ENCODE measurements at regions not wholly inside any gene's neighbourhood (a gene's known extent, or its start where the extent isn't known, plus 50 kb on each side); places are given as distances from the start of the nearest gene placed in this dataset.
"Not testable (repeated sequence)": the region's sequence is repeated elsewhere in the genome, so short reads cannot be mapped to it uniquely, and the experiment has no call there.

DNA sequence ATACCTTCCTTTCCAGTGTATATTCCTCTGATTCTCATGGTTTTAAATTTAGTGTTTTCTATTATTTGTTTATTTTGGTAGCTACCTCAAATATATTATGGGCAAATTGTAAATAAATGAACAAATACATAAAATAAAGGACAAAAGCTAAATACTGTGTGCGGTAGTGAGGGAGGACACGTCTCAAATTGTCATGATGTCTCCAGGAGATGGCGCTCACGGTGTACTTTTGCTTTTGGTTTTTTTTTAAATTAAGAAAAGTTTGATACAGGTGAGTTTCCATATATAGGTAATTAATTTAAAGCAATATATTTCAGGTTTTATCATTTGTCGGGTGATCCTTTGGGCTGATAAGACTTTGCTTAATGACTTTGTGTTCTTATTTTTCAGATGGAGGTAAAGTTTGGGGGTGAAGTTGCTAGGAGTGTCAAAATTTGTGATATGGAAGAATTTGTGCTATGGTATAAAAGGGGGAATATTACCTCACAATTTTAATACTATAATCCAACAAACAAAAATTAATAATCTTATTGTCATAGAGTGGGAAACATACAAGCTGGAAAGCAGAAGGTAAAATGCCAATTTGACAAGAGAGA is 68.4 kb upstream of the TMEM229A start:
- DNase-seq = no peak

DNA sequence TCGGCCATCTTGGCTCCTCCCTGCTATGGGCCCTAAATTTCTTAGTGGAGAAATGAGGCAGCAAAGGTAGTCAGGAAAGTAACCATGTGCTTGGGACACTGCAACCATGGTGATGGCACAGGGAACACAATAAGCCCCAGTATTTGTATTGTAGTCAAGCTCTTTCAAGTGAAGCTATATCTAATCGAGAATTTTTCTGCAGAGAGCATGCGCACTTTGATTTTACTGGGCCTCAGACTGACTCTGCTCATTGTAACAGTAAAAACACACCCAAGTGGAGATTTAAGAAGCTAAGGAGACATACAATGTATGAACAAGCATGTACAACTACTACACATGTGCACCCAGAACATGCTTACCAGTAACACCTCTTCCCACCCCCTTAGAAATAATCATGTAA is 67.3 kb upstream of the TMEM229A start:
- no peak for DNase-seq

DNA sequence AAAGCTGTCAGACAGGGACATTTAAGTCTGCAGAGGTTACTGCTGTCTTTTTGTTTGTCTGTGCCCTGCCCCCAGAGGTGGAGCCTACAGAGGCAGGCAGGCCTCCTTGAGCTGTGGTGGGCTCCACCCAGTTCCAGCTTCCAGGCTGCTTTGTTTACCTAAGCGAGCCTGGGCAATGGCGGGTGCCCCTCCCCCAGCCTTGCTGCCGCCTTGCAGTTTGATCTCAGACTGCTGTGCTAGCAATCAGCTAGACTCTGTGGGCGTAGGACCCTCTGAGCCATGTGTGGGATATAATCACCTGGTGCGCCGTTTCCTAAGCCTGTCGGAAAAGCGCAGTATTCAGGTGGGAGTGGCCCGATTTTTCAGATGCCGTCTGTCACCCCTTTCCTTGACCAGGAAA is 66.7 kb upstream of the TMEM229A start:
- not testable (repeated sequence) for DNase-seq

DNA sequence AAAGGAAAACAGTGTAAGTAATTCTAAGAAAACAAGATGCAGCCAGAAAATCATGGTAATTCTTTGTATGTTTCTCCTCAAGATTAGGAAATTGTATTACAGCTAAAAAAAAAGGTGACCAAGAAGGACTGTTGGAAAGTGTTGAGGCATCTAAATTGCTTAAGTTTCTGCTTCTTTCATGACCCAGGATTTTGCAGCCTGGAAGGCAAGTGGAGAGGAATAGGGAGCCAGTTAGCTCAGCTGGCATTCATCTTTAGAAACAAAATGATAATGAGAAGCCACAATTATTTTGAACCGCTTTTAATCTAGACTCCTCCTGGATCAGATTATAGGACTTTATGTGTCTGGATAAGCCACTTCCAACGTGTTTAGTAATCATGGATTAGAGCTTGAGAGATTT is 56.8 kb upstream of the TMEM229A start:
- no peak for DNase-seq

DNA sequence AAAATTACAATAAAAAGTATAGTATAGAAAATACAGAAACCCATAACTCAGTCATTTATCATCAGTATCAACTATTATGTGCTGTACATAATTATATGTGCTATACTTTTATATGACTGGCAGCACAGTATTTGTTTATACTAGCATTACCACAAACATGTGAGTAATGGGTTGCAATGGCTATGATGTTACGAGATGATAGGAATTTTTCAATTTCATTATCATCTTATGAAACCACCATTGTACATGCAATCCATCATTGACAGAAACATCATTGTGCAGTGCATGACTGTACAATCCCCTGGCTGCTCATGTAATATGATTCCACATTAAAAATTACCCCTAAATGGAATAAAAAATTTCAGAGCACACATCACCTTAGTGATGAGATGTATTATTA is 55.7 kb upstream of the TMEM229A start:
- DNase-seq = no peak

DNA sequence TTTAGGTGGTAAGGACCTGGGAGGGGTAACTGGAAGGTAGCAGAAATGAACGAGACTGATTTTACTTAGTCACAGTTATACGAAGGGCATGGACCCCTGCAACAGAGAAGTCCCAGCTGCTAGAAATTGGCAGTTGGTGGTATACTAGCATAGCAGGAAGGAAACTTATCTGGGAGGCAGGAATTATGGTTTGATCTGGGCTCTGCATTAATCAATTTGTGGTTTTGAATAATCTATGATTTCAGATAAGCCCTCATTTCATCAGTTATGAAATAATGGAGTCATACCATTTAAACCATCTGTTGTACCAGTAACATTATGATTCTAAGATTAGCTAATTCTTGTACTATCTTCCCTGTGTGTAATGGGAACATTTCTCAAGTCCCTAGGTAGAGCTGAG is 54.0 kb upstream of the TMEM229A start:
- DNase-seq = no peak

DNA sequence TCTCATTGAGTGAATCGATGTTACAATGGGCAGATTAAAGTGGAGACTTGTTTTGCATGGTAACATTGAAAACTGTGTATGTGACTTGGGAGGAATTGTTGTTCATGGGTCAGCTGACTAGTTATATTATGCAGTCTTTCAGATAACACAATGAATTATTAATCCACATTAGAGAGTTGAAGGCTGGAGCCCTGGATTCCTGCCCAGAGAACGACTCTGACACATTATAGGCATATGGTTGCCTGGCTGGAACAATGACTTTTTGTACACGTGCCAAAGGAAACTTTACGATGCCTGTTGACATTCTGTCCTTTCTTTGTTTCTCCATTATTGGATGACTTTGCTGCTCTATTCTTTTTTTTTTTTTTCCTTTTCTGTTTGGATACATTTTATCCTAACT is 52.3 kb upstream of the TMEM229A start:
- no peak for DNase-seq

DNA sequence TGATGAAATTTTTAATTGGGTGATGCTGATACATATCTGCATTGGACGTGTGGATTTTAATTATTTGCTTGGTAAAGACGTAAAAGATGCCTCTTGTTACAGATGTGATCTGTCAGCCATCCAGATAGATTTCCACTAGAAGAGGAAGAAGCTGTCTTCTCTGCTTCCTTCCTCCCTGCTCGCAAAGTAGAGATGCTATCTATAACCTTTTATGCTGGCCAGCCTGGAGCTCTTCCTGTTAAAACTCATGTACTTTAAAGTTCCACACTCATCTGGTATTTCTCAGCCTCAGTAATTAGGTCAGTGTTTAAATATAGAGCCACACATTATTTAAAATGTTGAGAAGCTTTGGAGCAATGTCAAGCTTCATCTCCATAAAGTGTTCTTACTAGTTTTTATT is 51.2 kb upstream of the TMEM229A start:
- no peak for DNase-seq
